GM12878 (cell line): ENCODE measurements at regions not wholly inside any gene's neighbourhood (a gene's known extent, or its start where the extent isn't known, plus 50 kb on each side); places are given as distances from the start of the nearest gene placed in this dataset.

Experiments used
- ATAC-seq: fragments of 200-7000 bp; cut with Tn5 transposase; 3 replicates; pipeline ENCODE4 v1.9.1; 2020; ENCODE audit warnings: mild to moderate bottlenecking, moderate library complexity
- BruUV-seq: library from RNA; stranded (reverse); fragments of 400-500 nt; replicated peaks from 2 replicates; lab custom pipeline; 2021; lab: Mats Ljungman, UMichigan
- CTCF ChIA-PET: fragments of 300-600 bp; sonication (Branson Sonifier 250); formaldehyde crosslinking; extraction: SDS; loops from one replicate; lab custom pipeline; 2021; ENCODE audit warnings: inconsistent platforms; lab: Yijun Ruan, JAX
- POLR2A ChIA-PET: fragments of 350-600 bp; formaldehyde crosslinking; extraction: SDS; loops from one replicate; lab custom pipeline; 2021; ENCODE audit warnings: inconsistent platforms; lab: Charles Lee
- RAD21 ChIA-PET: fragments of 300-600 bp; sonication (Branson Sonifier 250); formaldehyde crosslinking; loops from one replicate; lab custom pipeline; 2023; ENCODE audit warnings: antibody characterized with exemption; ENCODE audit not compliant: unreplicated experiment; lab: Charles Lee
- SMC1A ChIA-PET: fragments of 300-600 bp; sonication (Branson Sonifier 250); formaldehyde crosslinking; loops from one replicate; lab custom pipeline; 2023; ENCODE audit not compliant: unreplicated experiment, uncharacterized antibody; lab: Charles Lee
- DNase-seq: peaks from one replicate; pipeline ENCODE4 v3.0.0-alpha.2; 2011; ENCODE audit warnings: low read depth, low spot score
- FAIRE-seq: peaks from 3 replicates; lab custom pipeline; 2011; peaks lifted over from hg19 to GRCh38; lab: Jason Lieb, UNC
- H2AFZ ChIP-seq: 2 replicates; pipeline ENCODE4 v1.6.0; 2011; ENCODE audit warnings: low read depth, low read length, control low read depth; ENCODE audit not compliant: control insufficient read depth
- H3K27ac ChIP-seq: 2 replicates; pipeline ENCODE4 v1.5.1; 2011; ENCODE audit warnings: control low read depth; ENCODE audit not compliant: control insufficient read depth, insufficient read depth
- H3K27me3 ChIP-seq, 2 experiments: replicated peaks in 1 of 2; 2 replicates each; pipeline versions ENCODE4 v1.6.0 to v1.6.1; 2011; ENCODE audit warnings: low read length in 1 of 2; ENCODE audit not compliant: control insufficient read depth in 2 of 2, insufficient read depth in 2 of 2
- H3K36me3 ChIP-seq, 2 experiments: 2 replicates each; pipeline ENCODE4 v1.5.1; 2011; ENCODE audit warnings: low read length in 1 of 2; ENCODE audit not compliant: control insufficient read depth in 2 of 2, insufficient read depth in 2 of 2
- H3K4me1 ChIP-seq: 2 replicates; pipeline ENCODE4 v1.6.1; 2011; ENCODE audit warnings: mild to moderate bottlenecking, low read length, moderate library complexity, mixed read lengths; ENCODE audit not compliant: control insufficient read depth, insufficient read depth
- H3K4me2 ChIP-seq: 2 replicates; pipeline ENCODE4 v1.6.0; 2011; ENCODE audit warnings: control low read depth; ENCODE audit not compliant: control insufficient read depth, insufficient read depth
- H3K4me3 ChIP-seq: fragments of 200-600 bp; sonication (generic); 2 replicates; pipeline ENCODE4 v1.5.1; 2016
- H3K79me2 ChIP-seq: 2 replicates; pipeline ENCODE4 v1.6.0; 2011; ENCODE audit warnings: low read length; ENCODE audit not compliant: control insufficient read depth, insufficient read depth
- H3K9ac ChIP-seq: 2 replicates; pipeline ENCODE4 v1.8.0; 2011; ENCODE audit warnings: low read length, control low read depth, mixed read lengths; ENCODE audit not compliant: control insufficient read depth, insufficient read depth
- H3K9me3 ChIP-seq: replicated peaks from 3 replicates; pipeline ENCODE4 v1.5.1; 2011; ENCODE audit warnings: mild to moderate bottlenecking, low read length; ENCODE audit not compliant: control insufficient read depth, insufficient read depth
- H4K20me1 ChIP-seq: 2 replicates; pipeline ENCODE4 v1.6.0; 2011; ENCODE audit not compliant: control insufficient read depth, insufficient read depth
- CREB1 ChIP-seq: IDR thresholded peaks from 2 replicates; pipeline ENCODE4 v1.6.1; 2012; ENCODE audit warnings: low read depth, mild to moderate bottlenecking, inconsistent platforms
- CTCF ChIP-seq, 3 experiments: IDR thresholded peaks in 2 of 3; conservative IDR thresholded peaks in 1 of 3; 2 replicates each; pipeline ENCODE4 v1.5.1; 2011; ENCODE audit warnings: low read depth in 3 of 3, low read length in 3 of 3, mild to moderate bottlenecking in 3 of 3, control low read depth in 2 of 3, moderate library complexity in 2 of 3, inconsistent platforms in 1 of 3, mixed read lengths in 1 of 3; ENCODE audit not compliant: control insufficient read depth in 2 of 3, insufficient read depth in 1 of 3; ENCODE audit errors: extremely low read depth in 1 of 3
- EGR1 ChIP-seq, 2 experiments: IDR thresholded peaks; 1 replicate in 1 of 2; 2 replicates in 1 of 2; pipeline ENCODE4 v1.6.1; 2011 to 2012; ENCODE audit warnings: low read depth in 2 of 2, low read length in 2 of 2, borderline replicate concordance in 1 of 2, mild to moderate bottlenecking in 1 of 2, moderate library complexity in 1 of 2
- FOXM1 ChIP-seq: IDR thresholded peaks from 2 replicates; pipeline ENCODE4 v1.6.1; 2012; ENCODE audit warnings: low read depth, mild to moderate bottlenecking, inconsistent platforms, low read length, moderate library complexity
- KAT2A ChIP-seq: conservative IDR thresholded peaks from 2 replicates; pipeline ENCODE4 v1.6.1; 2011; ENCODE audit warnings: low read depth, low read length; ENCODE audit not compliant: control insufficient read depth
- MEF2B ChIP-seq: fragments of 450-650 bp; IDR thresholded peaks from 2 replicates; pipeline ENCODE4 v1.6.1; 2018; ENCODE audit warnings: mild to moderate bottlenecking, moderate library complexity; ENCODE audit not compliant: partially characterized antibody, poor library complexity, severe bottlenecking
- SKIL ChIP-seq: fragments of 450-650 bp; IDR thresholded peaks from 2 replicates; pipeline ENCODE4 v1.6.1; 2017; ENCODE audit warnings: mild to moderate bottlenecking, low read depth, inconsistent platforms; ENCODE audit not compliant: poor library complexity, severe bottlenecking
- SMAD5 ChIP-seq: IDR thresholded peaks from 2 replicates; pipeline ENCODE4 v1.6.1; 2016; ENCODE audit warnings: antibody characterized with exemption, low read depth
- SMC3 ChIP-seq: IDR thresholded peaks from 2 replicates; pipeline ENCODE4 v1.6.1; 2011; ENCODE audit warnings: low read length, improper control_type of control experiment, borderline replicate concordance
- SPI1 ChIP-seq: IDR thresholded peaks from 2 replicates; pipeline ENCODE4 v1.6.1; 2011; ENCODE audit warnings: low read depth, mild to moderate bottlenecking, low read length, moderate library complexity, borderline replicate concordance; ENCODE audit not compliant: insufficient read depth
- TAF1 ChIP-seq: IDR thresholded peaks from 2 replicates; pipeline ENCODE4 v1.6.1; 2011; ENCODE audit warnings: mild to moderate bottlenecking, low read depth, low read length, borderline replicate concordance
- TARDBP ChIP-seq: IDR thresholded peaks from 2 replicates; pipeline ENCODE4 v1.6.1; 2016; ENCODE audit warnings: borderline replicate concordance
- ZNF217 ChIP-seq: fragments of 450-650 bp; IDR thresholded peaks from 2 replicates; pipeline ENCODE4 v1.6.1; 2017; ENCODE audit warnings: antibody characterized with exemption, mild to moderate bottlenecking
- WGBS: methylation state at CpG from one replicate; pipeline ENCODE4 v1.1.6; 2016; ENCODE audit warnings: low lambda C conversion rate; ENCODE audit not compliant: insufficient replicate concordance, insufficient coverage; ENCODE audit errors: missing lambda C conversion rate; 5-methylcytosine and 5-hydroxymethylcytosine counted together
- in situ Hi-C: fragments of 300-500 bp; cut with MboI; formaldehyde crosslinking; loops from 9 replicates; pipeline ENCODE4 v1.14.3; 2018; ENCODE audit warnings: mixed read lengths
- intact Hi-C: fragments of 100-400 bp; cut with micrococcal nuclease; formaldehyde crosslinking; loops from one replicate; pipeline ENCODE4 v1.14.2; 2022; ENCODE audit not compliant: unreplicated experiment
- TF ChIP-seq, protein P1 (sequence below): IDR thresholded peaks from 2 replicates; pipeline ENCODE4 v1.6.1; 2011; ENCODE audit warnings: low read depth, mild to moderate bottlenecking, low read length, moderate library complexity, borderline replicate concordance; ENCODE audit errors: extremely low read depth
- TF ChIP-seq, protein P2 (sequence below): fragments of 450-650 bp; IDR thresholded peaks from 2 replicates; pipeline ENCODE4 v1.6.1; 2016; ENCODE audit warnings: mild to moderate bottlenecking
- TF ChIP-seq, protein P3 (sequence below): fragments of 450-650 bp; conservative IDR thresholded peaks from 2 replicates; pipeline ENCODE4 v1.6.1; 2017; ENCODE audit warnings: mild to moderate bottlenecking, moderate library complexity

GRCh38 chr10:34013235-34013634 is 678.8 kb upstream of the NRP1 start (continued):
- no peak for TF ChIP-seq FOXM1
- TF ChIP-seq KAT2A, result no peak
- TF ChIP-seq, protein P1, sequence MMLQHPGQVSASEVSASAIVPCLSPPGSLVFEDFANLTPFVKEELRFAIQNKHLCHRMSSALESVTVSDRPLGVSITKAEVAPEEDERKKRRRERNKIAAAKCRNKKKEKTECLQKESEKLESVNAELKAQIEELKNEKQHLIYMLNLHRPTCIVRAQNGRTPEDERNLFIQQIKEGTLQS, result no peak
- TF ChIP-seq, protein P2, sequence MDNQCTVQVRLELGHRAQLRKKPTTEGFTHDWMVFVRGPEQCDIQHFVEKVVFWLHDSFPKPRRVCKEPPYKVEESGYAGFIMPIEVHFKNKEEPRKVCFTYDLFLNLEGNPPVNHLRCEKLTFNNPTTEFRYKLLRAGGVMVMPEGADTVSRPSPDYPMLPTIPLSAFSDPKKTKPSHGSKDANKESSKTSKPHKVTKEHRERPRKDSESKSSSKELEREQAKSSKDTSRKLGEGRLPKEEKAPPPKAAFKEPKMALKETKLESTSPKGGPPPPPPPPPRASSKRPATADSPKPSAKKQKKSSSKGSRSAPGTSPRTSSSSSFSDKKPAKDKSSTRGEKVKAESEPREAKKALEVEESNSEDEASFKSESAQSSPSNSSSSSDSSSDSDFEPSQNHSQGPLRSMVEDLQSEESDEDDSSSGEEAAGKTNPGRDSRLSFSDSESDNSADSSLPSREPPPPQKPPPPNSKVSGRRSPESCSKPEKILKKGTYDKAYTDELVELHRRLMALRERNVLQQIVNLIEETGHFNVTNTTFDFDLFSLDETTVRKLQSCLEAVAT, result no peak
- no peak for TF ChIP-seq MEF2B
- no peak for TF ChIP-seq SPI1
- no peak for TF ChIP-seq SMC3

GRCh38 chr10:34010891-34011290 is 676.4 kb upstream of the NRP1 start:
- WGBS, result 0% methylated on average over 2 of the region's 2 CpGs
- no TSS peak for BruUV-seq
- DNase-seq, result no peak
- no peak for TF ChIP-seq TAF1
- no peak for TF ChIP-seq SKIL
- no peak for TF ChIP-seq CTCF (IDR thresholded peaks at IDR 0.05 in 2 of 3, conservative IDR thresholded peaks at IDR 0.05 in 1 of 3; ENCODE audit: control insufficient read depth in 2 of 3, extremely low read depth in 1 of 3, insufficient read depth in 1 of 3, low read depth in 3 of 3, low read length in 3 of 3)
- no peak for TF ChIP-seq CREB1
- no peak for TF ChIP-seq SMAD5
- no peak for TF ChIP-seq EGR1 (IDR thresholded peaks at IDR 0.05; ENCODE audit: borderline replicate concordance in 1 of 2, low read depth in 2 of 2, low read length in 2 of 2)
- TF ChIP-seq, protein P3, sequence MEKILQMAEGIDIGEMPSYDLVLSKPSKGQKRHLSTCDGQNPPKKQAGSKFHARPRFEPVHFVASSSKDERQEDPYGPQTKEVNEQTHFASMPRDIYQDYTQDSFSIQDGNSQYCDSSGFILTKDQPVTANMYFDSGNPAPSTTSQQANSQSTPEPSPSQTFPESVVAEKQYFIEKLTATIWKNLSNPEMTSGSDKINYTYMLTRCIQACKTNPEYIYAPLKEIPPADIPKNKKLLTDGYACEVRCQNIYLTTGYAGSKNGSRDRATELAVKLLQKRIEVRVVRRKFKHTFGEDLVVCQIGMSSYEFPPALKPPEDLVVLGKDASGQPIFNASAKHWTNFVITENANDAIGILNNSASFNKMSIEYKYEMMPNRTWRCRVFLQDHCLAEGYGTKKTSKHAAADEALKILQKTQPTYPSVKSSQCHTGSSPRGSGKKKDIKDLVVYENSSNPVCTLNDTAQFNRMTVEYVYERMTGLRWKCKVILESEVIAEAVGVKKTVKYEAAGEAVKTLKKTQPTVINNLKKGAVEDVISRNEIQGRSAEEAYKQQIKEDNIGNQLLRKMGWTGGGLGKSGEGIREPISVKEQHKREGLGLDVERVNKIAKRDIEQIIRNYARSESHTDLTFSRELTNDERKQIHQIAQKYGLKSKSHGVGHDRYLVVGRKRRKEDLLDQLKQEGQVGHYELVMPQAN, result no peak
- no peak for TF ChIP-seq TARDBP
- TF ChIP-seq ZNF217, result no peak

More at GRCh38 chr10:34010891-34011290, 676.4 kb upstream of the NRP1 start:
- SMC1A ChIA-PET, result no interaction called here
- in situ Hi-C loops (no loop called here), intact Hi-C loops (no loop called here)
- CTCF ChIA-PET, result no interaction called here
- RAD21 ChIA-PET, result no interaction called here
- no peak overlapping the region for H2AFZ ChIP-seq
- no peak overlapping the region for H3K4me3 ChIP-seq
- H3K79me2 ChIP-seq, result no peaks in the 10 kb centered on the region
- FAIRE-seq (no peak), ATAC-seq (no peak)
- no peaks in the 10 kb centered on the region for H3K27me3 ChIP-seq
- H4K20me1 ChIP-seq, result no peaks in the 10 kb centered on the region
- no peaks in the 10 kb centered on the region for H3K9me3 ChIP-seq
- no peaks in the 10 kb centered on the region for H3K4me1 ChIP-seq
- no peak overlapping the region for H3K9ac ChIP-seq
- no peaks in the 10 kb centered on the region for H3K36me3 ChIP-seq
- POLR2A ChIA-PET, result interaction anchor here (0.6 kb wide), 1 partner anchor 386 kb away, joined by 4 read pairs; no protein-coding TSS in a partner anchor
- no peak overlapping the region for H3K27ac ChIP-seq
- H3K4me2 ChIP-seq, result no peak overlapping the region
